SW 1271 (cell line): ENCODE measurements at regions not wholly inside any gene's neighbourhood (a gene's known extent, or its start where the extent isn't known, plus 50 kb on each side); places are given as distances from the start of the nearest gene placed in this dataset.

ENCODE experiments used
- DNase-seq, 2 experiments: peaks; one replicate each; lab custom pipeline; 2025; lab: John Stamatoyannopoulos, UW

DNA sequence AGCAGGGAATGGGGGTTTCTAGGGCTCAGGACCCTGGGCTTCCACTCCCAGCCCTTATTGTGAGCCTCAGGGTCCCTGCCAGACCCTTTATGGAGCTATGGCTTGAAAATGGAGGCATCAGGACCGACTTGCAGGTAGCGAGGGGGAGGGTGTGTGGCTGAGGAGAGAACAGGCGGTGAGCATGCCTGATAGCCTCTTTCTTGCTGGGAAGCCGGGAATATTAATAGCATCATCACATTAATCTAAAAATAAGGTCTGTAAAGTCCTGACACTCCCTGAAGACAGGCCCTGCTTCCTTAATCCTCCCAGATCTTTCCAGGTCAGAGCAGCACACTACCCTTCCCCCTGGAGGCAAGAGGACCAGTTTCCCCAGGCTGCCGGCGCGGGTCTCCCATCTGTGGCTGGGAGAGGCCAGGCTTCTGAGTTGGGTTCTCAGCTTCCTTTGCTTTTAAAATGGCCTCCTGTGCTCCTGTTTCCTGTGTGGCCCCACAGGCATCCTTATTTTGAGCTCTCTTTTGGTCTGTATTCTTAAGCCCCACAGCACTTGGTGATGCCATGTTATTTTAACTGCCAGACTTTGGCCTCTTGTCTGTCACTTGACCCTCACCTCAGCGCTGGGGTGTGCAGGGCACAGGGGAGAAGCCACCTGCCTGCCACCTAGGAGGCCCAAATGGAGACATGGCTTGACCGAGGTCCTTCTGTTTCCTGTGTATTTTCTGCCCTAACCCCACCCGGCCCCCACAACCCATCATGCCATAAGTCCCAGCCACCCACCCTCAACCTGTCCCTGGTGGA lies 185.0 kb upstream of the TOPAZ1 start:
- no peak for DNase-seq

- no peak for DNase-seq
These were observed 183.4 kb upstream of the TOPAZ1 start for GRCh38 chr3:44058022-44058867.

DNA sequence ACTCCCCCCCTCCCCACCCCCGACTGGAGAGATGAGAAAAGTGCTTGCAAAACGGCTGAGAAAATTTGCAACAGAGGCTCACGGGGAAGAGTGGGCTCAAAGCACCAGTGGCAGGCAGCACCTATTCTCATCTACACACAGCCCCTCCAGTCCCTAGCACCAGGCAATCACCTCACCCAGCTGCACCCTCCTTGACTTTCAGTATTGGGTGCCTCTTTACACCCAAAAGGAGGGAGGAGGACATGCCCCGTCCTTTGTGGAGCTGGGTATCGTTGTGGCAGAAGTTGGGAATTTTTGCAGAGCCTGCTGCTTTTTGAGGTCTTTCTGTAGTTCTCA lies 182.8 kb upstream of the TOPAZ1 start:
- DNase-seq, result no peak

DNA sequence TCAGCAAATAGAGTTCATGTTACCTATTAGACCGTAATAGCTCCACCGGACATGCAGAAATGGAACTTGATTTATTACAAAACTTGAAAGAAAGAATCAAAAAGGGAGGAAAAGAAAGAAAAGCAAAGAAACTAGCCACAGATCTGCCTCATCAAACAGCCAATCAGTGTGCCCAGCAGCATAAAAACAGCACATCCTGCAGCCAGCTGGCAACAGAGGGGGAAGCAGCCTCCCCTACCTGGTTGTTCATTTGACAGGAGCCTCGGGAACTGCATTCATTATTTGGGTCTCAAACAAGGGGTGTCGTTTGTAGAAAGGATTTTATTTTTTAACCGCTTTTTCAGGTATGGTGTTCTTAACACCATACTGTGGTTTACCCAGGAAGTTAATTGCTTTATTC lies 181.5 kb upstream of the TOPAZ1 start:
- no peak for DNase-seq

GRCh38 chr3:44061268-44061667 lies 180.4 kb upstream of the TOPAZ1 start:
- no peak for DNase-seq

- no peak for DNase-seq
These were observed 179.7 kb upstream of the TOPAZ1 start for GRCh38 chr3:44061961-44062360.

DNA sequence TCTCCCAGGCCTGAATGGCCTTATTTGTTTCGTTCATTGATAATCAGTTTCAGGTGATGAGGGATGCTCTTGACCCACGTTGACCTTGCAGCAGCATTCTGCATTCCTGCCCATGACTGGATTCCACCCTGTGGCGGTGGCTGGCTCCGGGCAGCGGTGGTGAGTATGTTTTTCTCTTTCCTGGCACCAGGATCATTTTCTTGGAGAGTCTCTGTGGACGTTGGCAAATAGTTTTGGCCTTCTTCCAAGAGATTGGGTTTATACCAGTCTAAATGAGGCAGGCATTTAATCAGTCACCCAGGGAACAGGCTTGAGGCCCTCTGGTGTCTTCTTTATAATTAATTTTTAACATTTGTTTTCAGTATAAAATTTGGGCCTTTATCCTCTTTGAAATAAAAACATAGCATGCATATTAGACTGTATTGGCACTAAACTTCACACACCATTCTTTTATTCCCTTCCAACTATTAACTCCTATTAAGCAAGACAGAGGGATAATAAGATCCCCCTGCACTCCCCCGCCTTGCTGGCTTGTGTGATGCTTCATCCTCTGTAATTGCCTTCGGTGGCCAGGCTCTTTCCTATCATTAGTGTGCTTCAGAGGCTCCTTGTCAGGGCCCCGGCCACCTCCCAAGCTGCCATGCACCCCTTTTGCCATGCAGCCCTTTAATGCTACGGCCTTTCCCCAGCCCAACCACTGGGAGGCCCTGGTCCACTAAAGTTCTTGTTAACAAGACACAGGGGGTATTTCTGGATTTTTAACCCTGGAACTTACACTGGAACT lies 176.2 kb upstream of the TOPAZ1 start:
- DNase-seq, result no peak

- DNase-seq, result no peak
These were observed 174.9 kb upstream of the TOPAZ1 start for GRCh38 chr3:44066806-44067205.

DNA sequence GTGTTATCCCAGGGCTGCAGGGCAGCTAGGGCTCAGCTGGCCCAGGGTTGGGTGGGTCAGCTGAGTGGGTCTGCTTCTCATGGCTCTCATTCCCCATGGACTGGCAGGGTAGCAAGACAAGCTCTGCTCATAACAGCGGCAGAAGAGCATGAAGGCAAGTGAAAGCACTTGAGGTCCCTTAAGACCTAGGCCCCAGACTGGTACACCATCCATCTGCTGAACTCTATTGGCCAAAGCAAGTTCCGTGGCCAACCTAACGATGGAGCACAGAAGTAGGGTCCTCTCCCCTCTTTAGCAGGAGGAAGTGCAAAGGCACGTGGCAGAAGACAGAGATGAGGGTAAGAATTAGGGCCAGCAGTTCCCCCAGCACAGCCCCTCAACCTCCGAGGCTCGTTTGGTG lies 174.3 kb upstream of the TOPAZ1 start:
- DNase-seq, result no peak

GRCh38 chr3:44068753-44069152 lies 172.9 kb upstream of the TOPAZ1 start:
- DNase-seq, result no peak

DNA sequence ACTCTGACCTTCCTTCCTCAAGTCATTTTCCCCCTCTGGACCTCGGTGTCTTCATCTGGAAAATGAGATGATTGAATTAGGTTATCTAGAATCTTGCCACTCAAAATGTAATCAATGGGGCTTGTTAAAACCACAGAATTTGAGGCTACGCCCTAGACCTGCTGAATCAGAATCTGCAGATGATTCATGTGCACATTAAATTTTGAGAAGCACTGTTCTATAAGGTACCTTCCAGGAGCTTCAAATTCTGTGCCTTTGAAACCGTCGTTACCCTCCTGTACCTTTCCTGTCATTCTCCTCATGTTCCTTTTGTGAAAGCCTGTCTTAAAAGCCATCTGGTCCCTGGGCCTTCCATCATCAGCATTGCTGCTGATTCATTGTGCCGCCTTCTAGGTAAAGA lies 172.4 kb upstream of the TOPAZ1 start:
- DNase-seq, result no peak

DNA sequence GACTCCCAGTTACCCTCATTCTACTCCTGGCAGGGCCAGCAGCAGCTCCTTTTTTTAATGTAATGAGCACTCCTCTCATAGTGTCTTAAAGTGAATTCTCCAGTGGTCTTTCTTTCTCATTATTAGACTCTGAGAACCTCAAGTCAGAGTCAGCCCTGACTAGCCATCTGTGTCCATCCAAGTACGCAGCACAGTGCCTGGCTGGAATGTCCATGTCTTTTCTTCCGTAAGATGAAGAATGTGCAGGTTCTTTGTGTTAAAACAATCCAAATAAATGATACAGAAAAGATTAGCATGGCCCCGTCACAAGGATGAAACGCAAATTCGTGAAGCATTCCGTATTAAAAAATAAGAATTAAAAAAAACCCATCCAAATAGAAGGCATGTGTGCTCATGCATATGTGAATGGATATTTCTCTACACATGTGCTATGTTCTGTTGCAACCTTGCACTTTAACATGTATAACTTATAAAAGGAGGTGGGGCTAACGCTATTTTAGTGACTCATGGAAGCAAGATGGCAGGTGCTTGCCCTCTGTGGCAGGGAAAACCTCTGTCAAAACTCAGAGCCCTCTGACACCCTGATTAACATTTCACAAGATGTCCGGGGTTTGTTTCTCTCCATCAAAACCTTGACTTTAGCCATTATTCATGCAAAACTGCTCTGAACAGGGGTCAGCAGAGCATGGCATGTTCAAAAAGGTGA lies 170.7 kb upstream of the TOPAZ1 start:
- no peak for DNase-seq

DNA sequence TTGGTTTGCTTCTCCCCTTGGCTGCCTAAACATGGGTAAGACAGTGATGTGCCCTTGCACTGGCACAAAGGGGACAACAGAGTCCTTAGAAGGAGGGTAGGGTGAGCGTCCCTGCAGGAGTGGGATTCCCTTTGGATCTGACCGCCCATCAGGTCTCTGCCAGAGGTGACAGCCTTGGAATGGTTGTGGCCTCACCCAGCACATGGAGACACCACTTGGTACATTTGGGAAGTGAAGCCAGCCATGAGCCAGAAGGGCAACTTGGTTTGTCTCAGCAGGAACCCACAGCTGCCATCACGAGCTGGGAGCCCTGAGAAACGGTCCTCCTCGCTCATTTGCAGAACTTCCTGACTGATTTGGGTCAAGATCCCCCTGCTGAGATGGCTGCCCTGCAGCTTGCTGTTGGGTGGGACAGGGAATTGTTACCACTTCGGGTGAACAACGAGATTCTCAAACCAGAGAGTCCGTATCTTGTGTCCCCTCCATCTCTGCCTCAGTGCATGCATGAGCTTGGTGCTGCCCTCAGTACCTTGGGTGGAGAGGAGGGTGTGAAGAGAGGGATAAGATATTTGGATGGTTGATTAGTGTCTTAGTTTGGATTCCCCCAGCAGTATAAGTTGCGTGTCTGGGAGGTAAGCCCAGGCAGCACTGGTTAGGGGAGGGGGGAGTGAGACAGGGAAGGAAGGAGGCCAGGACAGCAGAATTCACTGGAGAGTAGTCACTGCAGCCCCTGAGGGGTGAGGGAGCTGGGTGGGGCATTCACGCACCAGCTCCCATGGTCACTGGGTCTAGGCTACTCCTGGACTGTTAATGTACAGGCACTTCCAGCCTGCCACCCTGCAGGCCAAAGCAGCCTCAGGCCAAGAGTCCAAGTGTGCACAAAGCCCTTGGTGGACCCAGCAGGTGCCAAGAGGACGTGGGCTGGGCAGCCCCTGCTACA lies 168.8 kb upstream of the TOPAZ1 start:
- no peak for DNase-seq

GRCh38 chr3:44074181-44074580 lies 167.5 kb upstream of the TOPAZ1 start:
- no peak for DNase-seq

DNA sequence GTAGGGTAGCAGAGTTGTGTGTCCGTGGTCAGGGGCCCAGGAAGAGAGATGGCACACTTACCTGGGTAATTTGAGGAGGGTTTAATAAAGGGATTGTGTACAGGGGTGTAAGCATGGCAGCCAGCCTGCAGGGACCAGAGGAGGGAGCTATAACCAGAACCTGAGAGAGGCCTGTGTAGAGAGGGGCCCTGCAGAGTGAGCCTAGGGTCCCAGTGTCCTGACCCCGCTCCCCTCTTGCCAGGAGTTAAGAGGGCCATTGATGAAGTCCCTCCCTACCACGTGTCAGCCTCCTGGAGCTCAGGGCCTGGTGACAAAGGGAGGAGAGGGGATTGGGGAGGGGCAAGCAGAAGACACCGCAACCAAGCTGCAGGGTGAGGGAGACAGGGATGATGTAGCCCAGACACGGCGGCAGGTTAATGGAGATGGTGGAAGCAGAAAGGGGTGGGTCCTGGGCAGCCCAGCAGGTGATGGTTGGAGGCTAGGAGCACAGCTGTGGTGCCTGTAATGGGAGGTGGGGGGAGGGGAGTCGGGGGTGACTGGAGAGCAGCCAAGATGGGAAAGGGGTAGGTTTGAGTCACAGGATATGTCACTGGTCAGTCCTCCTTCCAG lies 165.4 kb upstream of the TOPAZ1 start:
- DNase-seq, result no peak

DNA sequence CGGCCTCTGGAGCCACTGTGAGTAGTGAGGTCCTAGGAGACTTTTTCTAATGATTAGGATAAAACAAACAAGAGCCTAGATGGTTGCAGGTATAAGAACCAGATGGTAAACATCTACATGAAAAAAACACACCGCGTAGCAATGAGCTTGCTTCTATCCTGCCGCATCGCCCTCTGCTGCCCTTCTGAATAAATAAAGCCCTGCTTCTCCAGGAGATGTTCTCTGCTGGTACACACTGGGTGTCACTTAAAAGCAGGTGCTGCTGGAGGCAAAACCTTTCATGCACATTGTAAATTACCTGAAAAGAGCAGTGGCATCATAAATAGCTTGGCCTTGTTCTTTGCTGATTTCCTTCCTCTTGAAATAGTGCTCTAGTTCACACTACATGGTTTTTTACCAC lies 164.4 kb upstream of the TOPAZ1 start:
- no peak for DNase-seq

DNA sequence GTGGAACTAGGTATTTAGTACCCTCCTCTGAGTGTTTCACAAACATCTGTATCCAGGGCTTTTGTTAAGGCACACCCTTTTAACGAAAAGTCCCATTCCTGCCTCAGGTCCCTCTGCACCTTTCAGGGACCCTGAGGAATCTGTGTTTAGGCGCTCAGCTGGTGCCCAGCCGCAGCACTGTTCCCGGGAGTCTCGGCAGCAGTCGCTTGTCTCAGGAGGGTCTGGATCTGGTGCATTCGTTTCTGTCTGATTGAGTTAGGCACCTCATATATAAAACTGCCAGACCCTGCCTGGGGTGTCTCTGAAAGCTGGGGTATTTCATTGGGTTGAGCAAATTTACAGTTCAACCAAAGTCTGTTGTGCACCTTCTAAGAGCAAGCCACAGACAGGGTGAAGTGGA lies 162.8 kb upstream of the TOPAZ1 start:
- DNase-seq, result no peak

DNA sequence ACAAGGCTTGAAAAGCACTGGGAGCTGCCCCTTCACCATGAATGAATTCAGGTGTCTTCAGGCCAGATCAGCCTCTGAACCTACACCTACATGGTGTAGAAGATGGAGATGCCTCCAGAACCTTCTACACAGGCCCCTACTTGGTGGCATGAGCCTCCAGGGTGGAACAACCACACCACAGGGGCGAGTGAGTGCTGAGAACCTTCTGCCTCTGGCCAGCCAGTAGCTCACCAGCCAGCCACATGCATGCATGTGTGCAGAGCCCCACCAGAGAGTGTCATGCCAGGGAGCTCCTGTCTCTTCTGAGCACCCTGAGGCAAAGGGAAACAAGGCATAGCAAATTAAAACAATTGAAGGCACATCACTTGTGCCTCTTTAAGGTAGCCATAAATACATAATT lies 161.8 kb upstream of the TOPAZ1 start:
- DNase-seq, result no peak

DNA sequence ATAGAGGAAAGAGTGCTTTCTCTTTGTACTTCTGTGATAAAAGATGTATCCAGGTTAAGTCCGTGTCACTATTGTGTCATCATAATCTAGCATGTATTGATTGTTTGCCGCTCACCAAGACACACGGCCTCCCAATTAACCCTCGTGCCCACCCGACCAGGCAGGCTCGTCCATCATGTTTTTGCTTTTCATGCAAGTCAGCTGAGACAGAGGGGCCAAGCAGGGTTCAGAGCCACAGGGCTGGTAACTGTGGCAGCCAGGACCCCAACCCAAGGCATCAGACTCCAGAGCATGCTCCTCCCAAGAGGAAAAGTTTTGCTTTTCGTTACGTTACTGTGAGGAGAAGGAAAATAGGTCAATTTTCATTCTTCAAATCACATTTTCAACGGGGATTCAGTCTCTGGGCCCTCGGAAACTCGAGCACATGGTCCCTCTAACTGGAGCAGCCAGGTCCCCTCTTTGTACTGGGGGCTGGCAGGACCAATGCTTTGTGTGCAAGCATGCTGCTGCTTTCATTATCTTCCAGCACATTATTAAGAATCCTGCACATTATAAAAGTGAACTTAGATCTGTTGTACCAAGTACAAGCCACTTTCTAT lies 161.1 kb upstream of the TOPAZ1 start:
- DNase-seq, result no peak

DNA sequence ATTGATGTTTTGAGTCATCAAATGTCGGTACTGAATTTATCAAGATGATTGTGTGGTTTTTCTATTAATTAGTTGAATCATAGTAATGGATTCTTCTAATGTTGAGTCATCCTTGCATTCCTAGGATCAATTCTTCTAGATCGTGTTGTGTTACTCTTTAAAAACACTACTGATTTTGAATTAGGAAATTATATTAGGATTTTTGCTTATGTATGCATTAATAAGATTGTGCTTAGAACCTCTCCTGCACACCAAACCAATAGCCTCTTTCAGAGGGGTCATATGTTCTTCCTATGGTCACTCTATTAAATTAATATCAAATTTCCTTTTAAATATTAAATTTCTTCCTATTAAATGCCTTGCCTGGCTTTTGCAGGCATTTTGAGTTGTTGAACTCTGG lies 151.7 kb upstream of the TOPAZ1 start:
- DNase-seq, result no peak
